ENCODE measurements at regions not wholly inside any gene's neighbourhood (a gene's known extent, or its start where the extent isn't known, plus 50 kb on each side); places are given as distances from the start of the nearest gene placed in this dataset.

- Histone ChIP-seq H4K20me1 (ENCODE audit: insufficient read depth, low read length, poor library complexity, severe bottlenecking) (no peaks in the 10 kb centered on the region), H3K9ac (ENCODE audit: low read depth, low read length, poor library complexity, severe bottlenecking) (no peak overlapping the region), H3F3A (ENCODE audit: low read depth) (no peaks in the 10 kb centered on the region), H3K79me2 (ENCODE audit: insufficient read depth, low read length) (no peaks in the 10 kb centered on the region), H3K4me3 (ENCODE audit: low read length, poor library complexity, severe bottlenecking) (no peak overlapping the region), H3K4me2 (ENCODE audit: low read depth, low read length, poor library complexity, severe bottlenecking) (no peak overlapping the region), H3K9me3 (ENCODE audit: insufficient read depth, low read depth, low read length) (no peaks in the 10 kb centered on the region), H3K9me2 (replicated peaks; ENCODE audit: low read depth, low read length) (no peaks in the 10 kb centered on the region), H2AFZ (ENCODE audit: low read length) (no peak overlapping the region), H3K36me3 (ENCODE audit: insufficient read depth, low read length) (no peaks in the 10 kb centered on the region), H3K27me3 (ENCODE audit: insufficient read depth, low read length, poor library complexity, severe bottlenecking) (no peaks in the 10 kb centered on the region), H3K4me1 (ENCODE audit: insufficient read depth, low read length, poor library complexity, severe bottlenecking) (no peaks in the 10 kb centered on the region)
- no peak for TF ChIP-seq EZH2phosphoT487 (IDR thresholded peaks at IDR 0.05; ENCODE audit: borderline replicate concordance)
- TF ChIP-seq, protein P1, sequence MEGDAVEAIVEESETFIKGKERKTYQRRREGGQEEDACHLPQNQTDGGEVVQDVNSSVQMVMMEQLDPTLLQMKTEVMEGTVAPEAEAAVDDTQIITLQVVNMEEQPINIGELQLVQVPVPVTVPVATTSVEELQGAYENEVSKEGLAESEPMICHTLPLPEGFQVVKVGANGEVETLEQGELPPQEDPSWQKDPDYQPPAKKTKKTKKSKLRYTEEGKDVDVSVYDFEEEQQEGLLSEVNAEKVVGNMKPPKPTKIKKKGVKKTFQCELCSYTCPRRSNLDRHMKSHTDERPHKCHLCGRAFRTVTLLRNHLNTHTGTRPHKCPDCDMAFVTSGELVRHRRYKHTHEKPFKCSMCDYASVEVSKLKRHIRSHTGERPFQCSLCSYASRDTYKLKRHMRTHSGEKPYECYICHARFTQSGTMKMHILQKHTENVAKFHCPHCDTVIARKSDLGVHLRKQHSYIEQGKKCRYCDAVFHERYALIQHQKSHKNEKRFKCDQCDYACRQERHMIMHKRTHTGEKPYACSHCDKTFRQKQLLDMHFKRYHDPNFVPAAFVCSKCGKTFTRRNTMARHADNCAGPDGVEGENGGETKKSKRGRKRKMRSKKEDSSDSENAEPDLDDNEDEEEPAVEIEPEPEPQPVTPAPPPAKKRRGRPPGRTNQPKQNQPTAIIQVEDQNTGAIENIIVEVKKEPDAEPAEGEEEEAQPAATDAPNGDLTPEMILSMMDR (conservative IDR thresholded peaks at IDR 0.05; ENCODE audit: low read length), result no peak
These were observed 604.0 kb upstream of the SALL1 start for GRCh38 chr16:51755039-51755501.

- H4K20me1 ChIP-seq (ENCODE audit: insufficient read depth, low read length, poor library complexity, severe bottlenecking), result no peaks in the 10 kb centered on the region
- no peaks in the 10 kb centered on the region for H3F3A ChIP-seq (ENCODE audit: low read depth)
- no peak overlapping the region for H2AFZ ChIP-seq (ENCODE audit: low read length)
- H3K36me3 ChIP-seq (ENCODE audit: insufficient read depth, low read length), result no peaks in the 10 kb centered on the region
- H3K27me3 ChIP-seq (ENCODE audit: insufficient read depth, low read length, poor library complexity, severe bottlenecking), result no peaks in the 10 kb centered on the region
- no peak for TF ChIP-seq EZH2phosphoT487 (IDR thresholded peaks at IDR 0.05; ENCODE audit: borderline replicate concordance)
- TF ChIP-seq, protein P1 (conservative IDR thresholded peaks at IDR 0.05; ENCODE audit: low read length), result no peak
- H3K9me3 ChIP-seq (ENCODE audit: insufficient read depth, low read depth, low read length), result no peaks in the 10 kb centered on the region
- no peaks in the 10 kb centered on the region for H3K4me1 ChIP-seq (ENCODE audit: insufficient read depth, low read length, poor library complexity, severe bottlenecking)
- H3K9ac ChIP-seq (ENCODE audit: low read depth, low read length, poor library complexity, severe bottlenecking), result no peak overlapping the region
- H3K4me2 ChIP-seq (ENCODE audit: low read depth, low read length, poor library complexity, severe bottlenecking), result no peak overlapping the region
- no peak overlapping the region for H3K4me3 ChIP-seq (ENCODE audit: low read length, poor library complexity, severe bottlenecking)
- no peaks in the 10 kb centered on the region for H3K79me2 ChIP-seq (ENCODE audit: insufficient read depth, low read length)
- H3K9me2 ChIP-seq (replicated peaks; ENCODE audit: low read depth, low read length), result no peaks in the 10 kb centered on the region
These were observed 602.5 kb upstream of the SALL1 start for GRCh38 chr16:51753467-51754127.

DNA sequence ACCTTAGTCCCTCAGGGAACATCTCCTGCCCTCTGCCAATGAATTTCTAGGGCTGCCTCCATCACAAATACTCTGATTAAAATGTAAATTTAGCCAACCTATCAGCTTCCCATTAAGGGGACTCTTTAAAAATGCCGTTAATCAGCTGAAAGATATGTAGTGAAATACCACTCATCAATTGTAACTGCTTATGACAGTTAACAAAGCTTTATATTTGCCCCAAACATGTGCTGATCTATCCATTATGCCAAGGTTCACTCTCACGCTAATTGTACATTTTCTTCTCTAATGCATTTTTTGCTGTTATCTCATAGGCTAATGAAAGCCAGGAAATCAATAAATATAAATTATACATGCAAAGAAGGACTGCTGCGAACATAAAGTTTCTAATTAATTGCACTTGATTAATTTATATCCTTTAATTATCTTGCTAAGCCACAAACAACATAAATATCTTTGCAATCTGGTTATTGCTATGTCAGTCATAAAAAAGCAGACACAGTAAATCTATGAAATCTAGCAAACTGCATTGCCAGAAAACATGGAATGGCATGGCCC lies 601.4 kb upstream of the SALL1 start:
- H3K4me1 ChIP-seq (ENCODE audit: insufficient read depth, low read length, poor library complexity, severe bottlenecking), result no peaks in the 10 kb centered on the region
- no peaks in the 10 kb centered on the region for H3K9me3 ChIP-seq (ENCODE audit: insufficient read depth, low read depth, low read length)
- TF ChIP-seq, protein P1 (conservative IDR thresholded peaks at IDR 0.05; ENCODE audit: low read length), result no peak
- no peak for TF ChIP-seq EZH2phosphoT487 (IDR thresholded peaks at IDR 0.05; ENCODE audit: borderline replicate concordance)
- H3K9ac ChIP-seq (ENCODE audit: low read depth, low read length, poor library complexity, severe bottlenecking), result no peak overlapping the region
- H3K9me2 ChIP-seq (replicated peaks; ENCODE audit: low read depth, low read length), result no peaks in the 10 kb centered on the region
- H3K4me3 ChIP-seq (ENCODE audit: low read length, poor library complexity, severe bottlenecking), result no peak overlapping the region
- H3K27me3 ChIP-seq (ENCODE audit: insufficient read depth, low read length, poor library complexity, severe bottlenecking), result no peaks in the 10 kb centered on the region
- no peak overlapping the region for H3K4me2 ChIP-seq (ENCODE audit: low read depth, low read length, poor library complexity, severe bottlenecking)
- H4K20me1 ChIP-seq (ENCODE audit: insufficient read depth, low read length, poor library complexity, severe bottlenecking), result no peaks in the 10 kb centered on the region
- H3F3A ChIP-seq (ENCODE audit: low read depth), result no peaks in the 10 kb centered on the region
- no peaks in the 10 kb centered on the region for H3K79me2 ChIP-seq (ENCODE audit: insufficient read depth, low read length)
- no peaks in the 10 kb centered on the region for H3K36me3 ChIP-seq (ENCODE audit: insufficient read depth, low read length)
- H2AFZ ChIP-seq (ENCODE audit: low read length), result no peak overlapping the region
